PC-3 (cell line): ENCODE measurements at regions not wholly inside any gene's neighbourhood (a gene's known extent, or its start where the extent isn't known, plus 50 kb on each side); places are given as distances from the start of the nearest gene placed in this dataset.
"Not testable (repeated sequence)": the region's sequence is repeated elsewhere in the genome, so short reads cannot be mapped to it uniquely, and the experiment has no call there.

Experiments used
- ATAC-seq: fragments of 200-7000 bp; cut with Tn5 transposase; 2 replicates; pipeline ENCODE4 v1.9.1; 2020; ENCODE audit warnings: mild to moderate bottlenecking, moderate library complexity
- BruUV-seq: library from RNA; stranded (reverse); fragments of 400-500 nt; replicated peaks from 2 replicates; lab custom pipeline; 2021; lab: Mats Ljungman, UMichigan
- CTCF ChIA-PET: fragments of 300-600 bp; sonication (Branson Sonifier 250); formaldehyde crosslinking; loops from one replicate; lab custom pipeline; 2022; ENCODE audit warnings: antibody characterized with exemption; lab: Charles Lee
- POLR2A ChIA-PET: fragments of 300-600 bp; sonication (Branson Sonifier 250); formaldehyde crosslinking; loops from one replicate; lab custom pipeline; 2022; ENCODE audit warnings: antibody characterized with exemption; ENCODE audit not compliant: unreplicated experiment; lab: Charles Lee
- DNase-seq: peaks from one replicate; pipeline ENCODE4 v3.0.0-alpha.2; 2015
- H2AFZ ChIP-seq: fragments of 300-600 bp; sonication (generic); 2 replicates; pipeline ENCODE4 v1.6.0; 2016; ENCODE audit warnings: antibody characterized with exemption, low read length
- H3F3A ChIP-seq: fragments of 300-600 bp; sonication (generic); one replicate; pipeline ENCODE4 v1.6.0; 2017; ENCODE audit warnings: antibody characterized with exemption, low read length, control low read depth, mild to moderate bottlenecking; ENCODE audit not compliant: unreplicated experiment
- H3K27ac ChIP-seq: fragments of 300-600 bp; sonication (generic); 2 replicates; pipeline ENCODE4 v1.5.1; 2016; ENCODE audit warnings: mild to moderate bottlenecking, low read length
- H3K27me3 ChIP-seq: fragments of 300-600 bp; sonication (generic); 2 replicates; pipeline ENCODE4 v1.6.1; 2016; ENCODE audit warnings: low read length, mixed read lengths
- H3K36me3 ChIP-seq: fragments of 300-600 bp; sonication (generic); 2 replicates; pipeline ENCODE4 v1.6.1; 2016; ENCODE audit warnings: low read depth, mixed run types, low read length, mixed read lengths
- H3K4me1 ChIP-seq: fragments of 300-600 bp; sonication (generic); 2 replicates; pipeline ENCODE4 v1.5.1; 2016; ENCODE audit warnings: low read length; ENCODE audit not compliant: insufficient read depth
- H3K4me2 ChIP-seq: fragments of 300-600 bp; sonication (generic); 2 replicates; pipeline ENCODE4 v1.6.0; 2016; ENCODE audit warnings: low read length
- H3K4me3 ChIP-seq: fragments of 300-600 bp; sonication (generic); 2 replicates; pipeline ENCODE4 v1.5.1; 2016; ENCODE audit warnings: mild to moderate bottlenecking, low read length, mixed read lengths
- H3K79me2 ChIP-seq: fragments of 300-600 bp; sonication (generic); 2 replicates; pipeline ENCODE4 v1.6.1; 2017; ENCODE audit warnings: low read length, mixed read lengths
- H3K9ac ChIP-seq: fragments of 300-600 bp; sonication (generic); 2 replicates; pipeline ENCODE4 v1.6.0; 2016; ENCODE audit warnings: mild to moderate bottlenecking, low read length
- H3K9me2 ChIP-seq: fragments of 300-600 bp; sonication (generic); replicated peaks from 2 replicates; pipeline ENCODE4 v1.6.1; 2016; ENCODE audit warnings: mixed run types, low read length, mixed read lengths
- H3K9me3 ChIP-seq: fragments of 300-600 bp; sonication (generic); 2 replicates; pipeline ENCODE4 v1.6.1; 2016; ENCODE audit warnings: low read length, mixed read lengths
- H4K20me1 ChIP-seq: fragments of 300-600 bp; sonication (generic); 2 replicates; pipeline ENCODE4 v1.6.1; 2016; ENCODE audit warnings: low read length, mixed read lengths
- EZH2 ChIP-seq: fragments of 300-600 bp; sonication (generic); IDR thresholded peaks from one replicate; pipeline ENCODE4 v1.6.1; 2017; ENCODE audit warnings: antibody characterized with exemption, mild to moderate bottlenecking, low read length; ENCODE audit not compliant: unreplicated experiment
- EZH2phosphoT487 ChIP-seq: fragments of 300-600 bp; sonication (generic); IDR thresholded peaks from 2 replicates; pipeline ENCODE4 v1.6.1; 2018; ENCODE audit warnings: mild to moderate bottlenecking, antibody characterized with exemption, low read length, borderline replicate concordance
- intact Hi-C: fragments of 100-400 bp; cut with micrococcal nuclease; formaldehyde crosslinking; loops from 2 replicates; pipeline ENCODE4 v1.9.0; 2023
- TF ChIP-seq, protein P1 (sequence below): fragments of 300-600 bp; sonication (generic); conservative IDR thresholded peaks from 2 replicates; pipeline ENCODE4 v1.5.1; 2017; ENCODE audit warnings: antibody characterized with exemption, low read depth, mild to moderate bottlenecking, low read length

DNA sequence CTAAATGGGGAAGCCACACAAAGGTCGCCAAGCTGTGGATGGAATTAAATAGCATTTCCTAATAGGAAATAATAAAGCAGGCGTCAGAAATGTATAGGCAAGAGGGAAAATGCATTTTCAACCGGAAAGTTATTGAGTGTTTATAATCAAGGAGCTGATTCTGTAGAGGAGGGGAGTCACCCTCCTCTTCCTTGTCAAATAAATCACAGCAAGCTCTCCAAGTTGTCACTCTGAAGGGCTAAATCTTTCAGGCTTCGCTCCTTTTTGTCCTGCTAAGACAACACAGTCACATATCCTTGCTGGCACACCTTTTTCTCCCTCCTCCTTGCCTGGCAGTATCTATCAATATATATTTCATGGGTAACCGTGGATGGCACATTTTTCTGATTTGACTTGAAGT is 338.4 kb downstream of the SATB1 start:
- intact Hi-C loops = no loop called here
- no peak for DNase-seq
- Histone ChIP-seq H3K4me3 (no peak overlapping the region), H3K9me2 (no peaks in the 10 kb centered on the region), H4K20me1 (no peaks in the 10 kb centered on the region), H3K79me2 (no peaks in the 10 kb centered on the region), H2AFZ (no peak overlapping the region), H3K27me3 (no peaks in the 10 kb centered on the region), H3K9me3 (no peaks in the 10 kb centered on the region), H3K4me1 (peaks cover 4% of the 10 kb centered on the region; the same call in 1 of the 2 replicates), H3K9ac (no peak overlapping the region), H3K27ac (no peak overlapping the region), H3F3A (no peaks in the 10 kb centered on the region), H3K36me3 (no peaks in the 10 kb centered on the region), H3K4me2 (no peak overlapping the region)
- ChIA-PET CTCF (interaction anchor here (0.6 kb wide), 1 partner anchor 314 kb away, joined by 3 read pairs; no protein-coding TSS in a partner anchor), POLR2A (no interaction called here)
- ATAC-seq = no peak
- TF ChIP-seq EZH2 (no peak), EZH2phosphoT487 (no peak)
- TF ChIP-seq, protein P1, sequence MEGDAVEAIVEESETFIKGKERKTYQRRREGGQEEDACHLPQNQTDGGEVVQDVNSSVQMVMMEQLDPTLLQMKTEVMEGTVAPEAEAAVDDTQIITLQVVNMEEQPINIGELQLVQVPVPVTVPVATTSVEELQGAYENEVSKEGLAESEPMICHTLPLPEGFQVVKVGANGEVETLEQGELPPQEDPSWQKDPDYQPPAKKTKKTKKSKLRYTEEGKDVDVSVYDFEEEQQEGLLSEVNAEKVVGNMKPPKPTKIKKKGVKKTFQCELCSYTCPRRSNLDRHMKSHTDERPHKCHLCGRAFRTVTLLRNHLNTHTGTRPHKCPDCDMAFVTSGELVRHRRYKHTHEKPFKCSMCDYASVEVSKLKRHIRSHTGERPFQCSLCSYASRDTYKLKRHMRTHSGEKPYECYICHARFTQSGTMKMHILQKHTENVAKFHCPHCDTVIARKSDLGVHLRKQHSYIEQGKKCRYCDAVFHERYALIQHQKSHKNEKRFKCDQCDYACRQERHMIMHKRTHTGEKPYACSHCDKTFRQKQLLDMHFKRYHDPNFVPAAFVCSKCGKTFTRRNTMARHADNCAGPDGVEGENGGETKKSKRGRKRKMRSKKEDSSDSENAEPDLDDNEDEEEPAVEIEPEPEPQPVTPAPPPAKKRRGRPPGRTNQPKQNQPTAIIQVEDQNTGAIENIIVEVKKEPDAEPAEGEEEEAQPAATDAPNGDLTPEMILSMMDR = no peak
- no TSS peak for BruUV-seq

DNA sequence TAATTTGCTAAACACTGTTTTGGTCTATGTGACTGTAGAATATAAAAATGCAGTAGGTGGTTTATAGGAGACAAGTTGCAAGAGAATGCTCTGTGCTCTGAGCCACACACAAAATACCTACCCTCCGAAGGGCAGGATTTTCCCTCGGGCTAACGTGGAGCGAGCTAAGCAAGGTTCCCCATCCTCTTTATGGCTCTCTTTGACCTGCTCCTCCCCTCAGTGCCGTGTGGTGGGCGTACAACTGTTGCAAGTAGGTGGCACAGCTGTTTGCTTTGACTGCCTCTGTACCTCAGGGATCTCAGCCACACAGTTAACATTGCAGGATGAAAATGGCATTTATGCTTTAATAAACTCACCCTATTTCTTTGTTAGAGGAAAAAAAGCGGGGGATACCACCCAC is 339.1 kb downstream of the SATB1 start:
- H3F3A ChIP-seq = no peaks in the 10 kb centered on the region
- no peak for TF ChIP-seq EZH2phosphoT487
- no peak for TF ChIP-seq EZH2
- TF ChIP-seq, protein P1 = no peak
- H3K27me3 ChIP-seq = no peaks in the 10 kb centered on the region
- ChIA-PET CTCF (no interaction called here), POLR2A (no interaction called here)
- no peaks in the 10 kb centered on the region for H3K9me3 ChIP-seq
- H3K4me1 ChIP-seq = peaks cover 4% of the 10 kb centered on the region; the same call in 1 of the 2 replicates
- H2AFZ ChIP-seq = no peak overlapping the region
- no peak overlapping the region for H3K9ac ChIP-seq
- ATAC-seq (no peak), DNase-seq (no peak)
- no peaks in the 10 kb centered on the region for H3K9me2 ChIP-seq
- H3K36me3 ChIP-seq = no peaks in the 10 kb centered on the region
- intact Hi-C loops = no loop called here
- no peak overlapping the region for H3K4me3 ChIP-seq
- no TSS peak for BruUV-seq
- H3K79me2 ChIP-seq = no peaks in the 10 kb centered on the region
- no peaks in the 10 kb centered on the region for H4K20me1 ChIP-seq
- H3K27ac ChIP-seq = no peak overlapping the region
- no peak overlapping the region for H3K4me2 ChIP-seq

DNA sequence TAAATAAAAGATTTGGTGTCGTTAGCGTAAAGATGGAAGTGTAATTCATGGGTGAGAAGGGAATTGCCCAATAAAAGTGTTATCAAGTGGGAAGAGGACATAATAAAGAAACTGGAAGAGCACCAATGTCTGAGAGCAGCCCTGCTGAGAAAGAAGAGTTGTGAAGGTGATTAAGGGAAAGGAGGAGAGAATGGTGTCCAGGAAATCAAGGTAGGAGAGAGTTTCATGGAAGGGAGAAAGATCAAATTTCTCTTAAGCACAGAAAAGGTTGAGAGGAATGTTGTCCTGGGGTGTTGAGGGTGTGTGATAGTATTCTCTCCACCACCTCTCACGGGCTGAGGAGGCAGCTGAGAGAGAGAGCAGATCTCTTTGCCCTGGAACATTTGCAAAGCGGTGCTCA is 339.7 kb downstream of the SATB1 start:
- intact Hi-C loops = no loop called here
- CTCF ChIA-PET = no interaction called here

DNA sequence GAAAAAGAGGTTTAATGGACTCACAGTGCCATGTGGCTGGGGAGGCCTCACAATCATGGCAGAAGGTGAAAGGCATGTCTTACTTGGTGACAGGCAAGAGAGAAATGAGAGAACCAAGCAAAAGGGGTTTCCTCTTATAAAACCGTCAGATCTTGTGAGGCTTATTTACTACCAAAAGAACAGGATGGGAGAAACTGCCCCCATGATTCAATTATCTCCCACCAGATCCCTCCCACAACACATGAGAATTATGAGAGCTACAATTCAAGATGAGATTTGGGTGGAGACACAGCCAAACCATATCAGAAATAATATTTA is 340.8 kb upstream of the TBC1D5 start:
- H3K36me3 ChIP-seq, H4K20me1 ChIP-seq, H3K27me3 ChIP-seq, H3F3A ChIP-seq, CTCF ChIA-PET, BruUV-seq, H3K4me2 ChIP-seq, POLR2A ChIA-PET, H3K9me2 ChIP-seq, H2AFZ ChIP-seq, ATAC-seq, H3K27ac ChIP-seq, H3K4me3 ChIP-seq, H3K9me3 ChIP-seq, DNase-seq, H3K79me2 ChIP-seq, H3K9ac ChIP-seq: not testable (repeated sequence)
- peaks cover 16% of the 10 kb centered on the region for H3K4me1 ChIP-seq
- intact Hi-C loops = loop anchor here (5.0 kb wide), 1 partner anchor 91 kb away; no protein-coding TSS in a partner anchor

More for the DNA sequence above, 339.7 kb downstream of the SATB1 start:
- BruUV-seq = no TSS peak
- H3K27me3 ChIP-seq = no peaks in the 10 kb centered on the region
- no peaks in the 10 kb centered on the region for H3K9me3 ChIP-seq
- H2AFZ ChIP-seq = no peak overlapping the region
- H3K27ac ChIP-seq = no peak overlapping the region
- H3K4me3 ChIP-seq = no peak overlapping the region
- no peaks in the 10 kb centered on the region for H3K36me3 ChIP-seq
- no peaks in the 10 kb centered on the region for H3K79me2 ChIP-seq
- POLR2A ChIA-PET = no interaction called here
- H4K20me1 ChIP-seq = no peaks in the 10 kb centered on the region
- H3F3A ChIP-seq = no peaks in the 10 kb centered on the region
- peaks cover 6% of the 10 kb centered on the region for H3K4me1 ChIP-seq
- no peak overlapping the region for H3K4me2 ChIP-seq
- no peaks in the 10 kb centered on the region for H3K9me2 ChIP-seq
- no peak for DNase-seq
- ATAC-seq = no peak
- TF ChIP-seq EZH2 = no peak
- TF ChIP-seq, protein P1 = no peak
- no peak for TF ChIP-seq EZH2phosphoT487
- H3K9ac ChIP-seq = no peak overlapping the region
